IMR-90 (cell line): ENCODE measurements at regions not wholly inside any gene's neighbourhood (a gene's known extent, or its start where the extent isn't known, plus 50 kb on each side); places are given as distances from the start of the nearest gene placed in this dataset.

ENCODE experiments used
- ATAC-seq: fragments of 200-7000 bp; cut with Tn5 transposase; 2 replicates; pipeline ENCODE4 v1.9.1; 2020; ENCODE audit warnings: low read depth, mild to moderate bottlenecking, moderate library complexity
- BruUV-seq: library from RNA; stranded (reverse); fragments of 400-500 nt; replicated peaks from 2 replicates; lab custom pipeline; 2021; lab: Mats Ljungman, UMichigan
- CTCF ChIA-PET: fragments of 300-600 bp; formaldehyde crosslinking; extraction: SDS; loops from one replicate; lab custom pipeline; 2021; ENCODE audit warnings: antibody characterized with exemption; lab: Yijun Ruan, JAX
- POLR2A ChIA-PET: fragments of 300-600 bp; sonication (Branson Sonifier 250); formaldehyde crosslinking; loops from one replicate; lab custom pipeline; 2022; ENCODE audit warnings: antibody characterized with exemption; ENCODE audit not compliant: unreplicated experiment; lab: Charles Lee
- DNase-seq: peaks from one replicate; pipeline ENCODE4 v3.0.0; 2013
- H2AFZ ChIP-seq: replicated peaks from 2 replicates; pipeline ENCODE3; 2013; ENCODE audit warnings: low read length, mild to moderate bottlenecking; ENCODE audit not compliant: poor library complexity
- H2AK5ac ChIP-seq: 2 replicates; pipeline ENCODE4 v1.6.1; 2013; ENCODE audit warnings: low read depth, low read length, inconsistent platforms
- H2AK9ac ChIP-seq: replicated peaks from 2 replicates; pipeline ENCODE3; 2013; ENCODE audit warnings: mild to moderate bottlenecking, low read depth, low read length, moderate library complexity; ENCODE audit not compliant: poor library complexity
- H2BK120ac ChIP-seq: 2 replicates; pipeline ENCODE4 v1.6.1; 2013; ENCODE audit warnings: low read depth, low read length, inconsistent platforms
- H2BK15ac ChIP-seq: 3 replicates; pipeline ENCODE4 v1.6.1; 2013; ENCODE audit warnings: low read depth, low read length, inconsistent platforms
- H2BK20ac ChIP-seq: 2 replicates; pipeline ENCODE4 v1.6.1; 2013; ENCODE audit warnings: low read depth, mild to moderate bottlenecking, inconsistent platforms, low read length, moderate library complexity
- H2BK5ac ChIP-seq: 2 replicates; pipeline ENCODE4 v1.6.1; 2013; ENCODE audit warnings: mild to moderate bottlenecking, low read depth, low read length, inconsistent platforms; ENCODE audit not compliant: poor library complexity, severe bottlenecking
- H3K14ac ChIP-seq: replicated peaks from 2 replicates; pipeline ENCODE4 v1.6.1; 2013; ENCODE audit warnings: low read depth, low read length, inconsistent platforms
- H3K18ac ChIP-seq: 2 replicates; pipeline ENCODE4 v1.6.1; 2013; ENCODE audit warnings: low read depth, low read length, control low read depth
- H3K23ac ChIP-seq: 2 replicates; pipeline ENCODE4 v1.6.1; 2013; ENCODE audit warnings: low read depth, low read length, inconsistent platforms
- H3K27ac ChIP-seq: 2 replicates; pipeline ENCODE4 v1.5.1; 2013; ENCODE audit warnings: mild to moderate bottlenecking, control low read depth, low read length; ENCODE audit not compliant: insufficient read depth
- H3K27me3 ChIP-seq: 2 replicates; pipeline ENCODE4 v1.6.1; 2013; ENCODE audit warnings: low read length; ENCODE audit not compliant: control insufficient read depth, insufficient read depth
- H3K36me3 ChIP-seq: 2 replicates; pipeline ENCODE4 v1.6.1; 2013; ENCODE audit warnings: low read length, mixed read lengths; ENCODE audit not compliant: control insufficient read depth, insufficient read depth
- H3K4ac ChIP-seq: 2 replicates; pipeline ENCODE4 v1.6.1; 2013; ENCODE audit warnings: low read depth, low read length, inconsistent platforms
- H3K4me1 ChIP-seq: 2 replicates; pipeline ENCODE4 v1.6.1; 2013; ENCODE audit warnings: low read length, mixed read lengths; ENCODE audit not compliant: control insufficient read depth, insufficient read depth
- H3K4me2 ChIP-seq: 2 replicates; pipeline ENCODE4 v1.6.1; 2013; ENCODE audit warnings: low read depth, mild to moderate bottlenecking, control low read depth, low read length, moderate library complexity
- H3K4me3 ChIP-seq: 2 replicates; pipeline ENCODE4 v1.5.1; 2013; ENCODE audit warnings: low read depth, mild to moderate bottlenecking, control low read depth, low read length, moderate library complexity; ENCODE audit not compliant: insufficient read depth
- H3K56ac ChIP-seq: 2 replicates; pipeline ENCODE4 v1.6.1; 2013; ENCODE audit warnings: low read length, inconsistent platforms; ENCODE audit not compliant: insufficient read depth; ENCODE audit errors: extremely low read depth
- H3K79me1 ChIP-seq, 2 experiments: 2 replicates each; pipeline ENCODE4 v1.6.1; 2013; ENCODE audit warnings: low read length in 2 of 2, inconsistent platforms in 1 of 2, low read depth in 1 of 2
- H3K9ac ChIP-seq: 2 replicates; pipeline ENCODE4 v1.6.1; 2013; ENCODE audit warnings: low read depth, low read length, control low read depth
- H3K9me1 ChIP-seq: 2 replicates; pipeline ENCODE4 v1.6.1; 2013; ENCODE audit warnings: low read length, inconsistent platforms; ENCODE audit not compliant: insufficient read depth
- H3K9me3 ChIP-seq: 2 replicates; pipeline ENCODE4 v1.6.1; 2013; ENCODE audit warnings: low read length; ENCODE audit not compliant: control insufficient read depth, insufficient read depth
- H4K20me1 ChIP-seq: 2 replicates; pipeline ENCODE4 v1.6.1; 2013; ENCODE audit warnings: low read length, inconsistent platforms; ENCODE audit not compliant: insufficient read depth
- H4K5ac ChIP-seq: 2 replicates; pipeline ENCODE4 v1.6.1; 2013; ENCODE audit warnings: mild to moderate bottlenecking, low read depth, low read length, control low read depth
- H4K8ac ChIP-seq, 2 experiments: 2 replicates each; pipeline ENCODE4 v1.6.1; 2013; ENCODE audit warnings: low read depth in 2 of 2, low read length in 2 of 2, control low read depth in 1 of 2, inconsistent platforms in 1 of 2
- H4K91ac ChIP-seq: 2 replicates; pipeline ENCODE4 v1.6.1; 2013; ENCODE audit warnings: low read depth, low read length, inconsistent platforms; ENCODE audit not compliant: insufficient read depth
- FOS ChIP-seq: fragments of 150-350 bp; IDR thresholded peaks from 2 replicates; pipeline ENCODE4 v1.6.1; 2016; ENCODE audit warnings: low read depth, low read length
- MAZ ChIP-seq: IDR thresholded peaks from 2 replicates; pipeline ENCODE4 v1.6.1; 2012; ENCODE audit warnings: low read depth, mild to moderate bottlenecking, low read length, improper control_type of control experiment, moderate library complexity, borderline replicate concordance
- POLR2A ChIP-seq: IDR thresholded peaks from 2 replicates; pipeline ENCODE4 v1.6.1; 2012; ENCODE audit warnings: mild to moderate bottlenecking, low read depth, low read length
- WGBS, 2 experiments: methylation state at CpG; one replicate each; pipeline versions ENCODE4 v1.1.5 to v1.1.7; 2013; ENCODE audit warnings: missing lambda C conversion rate in 2 of 2; ENCODE audit not compliant: insufficient read length in 1 of 2; ENCODE audit errors: extremely low coverage in 2 of 2; 5-methylcytosine and 5-hydroxymethylcytosine counted together
- dilution Hi-C: fragments of 300-500 bp; cut with HindIII; formaldehyde crosslinking; loops from one replicate; pipeline ENCODE4 v1.14.3; 2018; ENCODE audit warnings: low sequenced_read_pairs; ENCODE audit not compliant: unreplicated experiment
- in situ Hi-C: fragments of 300-500 bp; cut with MboI; formaldehyde crosslinking; loops from 3 replicates; pipeline ENCODE4 v1.14.3; 2019; ENCODE audit warnings: low sequenced_read_pairs, inconsistent platforms, mixed read lengths
- intact Hi-C: fragments of 100-400 bp; cut with micrococcal nuclease; formaldehyde crosslinking; loops from 2 replicates; pipeline ENCODE4 v1.10.0; 2022
- TF ChIP-seq, protein P1 (sequence below): conservative IDR thresholded peaks from 2 replicates; pipeline ENCODE4 v1.5.1; 2012; ENCODE audit warnings: mild to moderate bottlenecking, low read depth, low read length, improper control_type of control experiment

DNA sequence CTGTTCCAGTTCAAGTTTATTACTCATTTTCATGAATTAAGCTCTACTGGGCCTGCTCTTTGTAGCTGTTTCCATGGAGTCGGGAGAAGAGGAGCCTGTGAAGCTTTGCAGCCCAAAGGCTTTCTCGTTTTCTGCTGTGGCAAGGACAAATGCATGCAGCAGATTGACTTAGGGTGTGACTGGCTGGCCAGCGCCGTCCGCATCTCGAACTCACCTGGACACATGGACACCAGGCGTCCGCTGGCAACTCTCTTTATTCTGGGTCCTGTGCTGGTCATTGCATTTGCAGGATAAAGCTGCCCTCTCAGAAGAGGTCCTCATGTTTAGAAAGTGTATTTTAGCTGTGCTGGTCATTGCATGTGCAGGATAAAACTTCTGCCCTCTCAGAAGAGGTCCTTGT is 350.4 kb downstream of the TMEM121 start:
- no peak overlapping the region for H2BK5ac ChIP-seq
- H3K4me3 ChIP-seq = no peak overlapping the region
- no peak overlapping the region for H2AK9ac ChIP-seq
- TF ChIP-seq FOS (no peak), MAZ (no peak), POLR2A (no peak)
- TF ChIP-seq, protein P1, sequence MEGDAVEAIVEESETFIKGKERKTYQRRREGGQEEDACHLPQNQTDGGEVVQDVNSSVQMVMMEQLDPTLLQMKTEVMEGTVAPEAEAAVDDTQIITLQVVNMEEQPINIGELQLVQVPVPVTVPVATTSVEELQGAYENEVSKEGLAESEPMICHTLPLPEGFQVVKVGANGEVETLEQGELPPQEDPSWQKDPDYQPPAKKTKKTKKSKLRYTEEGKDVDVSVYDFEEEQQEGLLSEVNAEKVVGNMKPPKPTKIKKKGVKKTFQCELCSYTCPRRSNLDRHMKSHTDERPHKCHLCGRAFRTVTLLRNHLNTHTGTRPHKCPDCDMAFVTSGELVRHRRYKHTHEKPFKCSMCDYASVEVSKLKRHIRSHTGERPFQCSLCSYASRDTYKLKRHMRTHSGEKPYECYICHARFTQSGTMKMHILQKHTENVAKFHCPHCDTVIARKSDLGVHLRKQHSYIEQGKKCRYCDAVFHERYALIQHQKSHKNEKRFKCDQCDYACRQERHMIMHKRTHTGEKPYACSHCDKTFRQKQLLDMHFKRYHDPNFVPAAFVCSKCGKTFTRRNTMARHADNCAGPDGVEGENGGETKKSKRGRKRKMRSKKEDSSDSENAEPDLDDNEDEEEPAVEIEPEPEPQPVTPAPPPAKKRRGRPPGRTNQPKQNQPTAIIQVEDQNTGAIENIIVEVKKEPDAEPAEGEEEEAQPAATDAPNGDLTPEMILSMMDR = no peak
- intact Hi-C loops (no loop called here), dilution Hi-C loops (no loop called here), in situ Hi-C loops (no loop called here)
- CTCF ChIA-PET = no interaction called here
- no peak for ATAC-seq
- H3K14ac ChIP-seq = no peak overlapping the region
- no peak overlapping the region for H4K5ac ChIP-seq
- BruUV-seq = no TSS peak
- H3K4ac ChIP-seq = no peak overlapping the region
- POLR2A ChIA-PET = no interaction called here
- H2BK15ac ChIP-seq = no peak overlapping the region
- H4K20me1 ChIP-seq = no peaks in the 10 kb centered on the region
- no peak overlapping the region for H3K23ac ChIP-seq
- no peak overlapping the region for H3K18ac ChIP-seq
- no peak overlapping the region for H3K27ac ChIP-seq
- H3K79me1 ChIP-seq = no peaks in the 10 kb centered on the region
- no peak overlapping the region for H3K4me2 ChIP-seq
- H4K8ac ChIP-seq = no peak overlapping the region
- H2BK20ac ChIP-seq = no peak overlapping the region
- peaks cover 31% of the 10 kb centered on the region for H3K9me3 ChIP-seq
- H3K4me1 ChIP-seq = no peaks in the 10 kb centered on the region
- no peaks in the 10 kb centered on the region for H3K27me3 ChIP-seq
- DNase-seq = no peak
- no peak overlapping the region for H2BK120ac ChIP-seq
- H3K56ac ChIP-seq = no peak overlapping the region
- H2AK5ac ChIP-seq = no peak overlapping the region
- no peak overlapping the region for H2AFZ ChIP-seq
- no peak overlapping the region for H3K9ac ChIP-seq
- H3K36me3 ChIP-seq = no peaks in the 10 kb centered on the region
- 58% methylated on average over 2 of the region's 8 CpGs; no CpG with 5 or more reads in 1 of the 2 experiments for WGBS, 2 experiments
- no peaks in the 10 kb centered on the region for H3K9me1 ChIP-seq
- H4K91ac ChIP-seq = no peak overlapping the region
